ENCODE measurements at regions not wholly inside any gene's neighbourhood (a gene's known extent, or its start where the extent isn't known, plus 50 kb on each side); places are given as distances from the start of the nearest gene placed in this dataset.
A peak's percentile ranks its signal among the peaks of the same experiment; 100 is the strongest.

- H3K4me3 ChIP-seq (ENCODE audit: low read length): no peak overlapping the region
- TF ChIP-seq CTCF (conservative IDR thresholded peaks at IDR 0.05; ENCODE audit: low read length): no peak
- no peak for DNase-seq (ENCODE audit: low read depth)
Observed at GRCh38 chr7:13309535-13309934, 622.1 kb downstream of the ARL4A start.

- no peak for TF ChIP-seq CTCF (conservative IDR thresholded peaks at IDR 0.05; ENCODE audit: low read length)
- no peak overlapping the region for H3K4me3 ChIP-seq (ENCODE audit: low read length)
- DNase-seq (ENCODE audit: low read depth): no peak
Observed at GRCh38 chr7:13312307-13312706, 624.9 kb downstream of the ARL4A start.

GRCh38 chr7:13320333-13320732 is 632.9 kb downstream of the ARL4A start:
- H3K4me3 ChIP-seq (ENCODE audit: low read length): no peak overlapping the region
- DNase-seq (ENCODE audit: low read depth): no peak
- TF ChIP-seq CTCF (conservative IDR thresholded peaks at IDR 0.05; ENCODE audit: low read length): no peak

- no peak for DNase-seq (ENCODE audit: low read depth)
- H3K4me3 ChIP-seq (ENCODE audit: low read length): no peak overlapping the region
- TF ChIP-seq CTCF (conservative IDR thresholded peaks at IDR 0.05; ENCODE audit: low read length): no peak
Observed at GRCh38 chr7:13321316-13321715, 633.9 kb downstream of the ARL4A start.

- TF ChIP-seq CTCF (conservative IDR thresholded peaks at IDR 0.05; ENCODE audit: low read length): no peak
- H3K4me3 ChIP-seq (ENCODE audit: low read length): no peak overlapping the region
- no peak for DNase-seq (ENCODE audit: low read depth)
Observed at GRCh38 chr7:13322126-13322525, 634.7 kb downstream of the ARL4A start.

GRCh38 chr7:13327669-13328068 is 640.2 kb downstream of the ARL4A start:
- TF ChIP-seq CTCF (conservative IDR thresholded peaks at IDR 0.05; ENCODE audit: low read length): no peak
- DNase-seq (ENCODE audit: low read depth): peak; percentile 6
- no peak overlapping the region for H3K4me3 ChIP-seq (ENCODE audit: low read length)

GRCh38 chr7:13333371-13333770 is 645.9 kb downstream of the ARL4A start:
- DNase-seq (ENCODE audit: low read depth): no peak
- H3K4me3 ChIP-seq (ENCODE audit: low read length): no peak overlapping the region
- no peak for TF ChIP-seq CTCF (conservative IDR thresholded peaks at IDR 0.05; ENCODE audit: low read length)

Data from AG10803 (cell line).